GM18868 (cell line): ENCODE measurements at regions not wholly inside any gene's neighbourhood (a gene's known extent, or its start where the extent isn't known, plus 50 kb on each side); places are given as distances from the start of the nearest gene placed in this dataset.
"Not testable (repeated sequence)": the region's sequence is repeated elsewhere in the genome, so short reads cannot be mapped to it uniquely, and the experiment has no call there.

ENCODE experiments used
- ATAC-seq: cut with Tn5 transposase; IDR thresholded peaks from one replicate; pipeline ENCODE4 v1.9.1; 2021; ENCODE audit warnings: mild to moderate bottlenecking, moderate library complexity; ENCODE audit not compliant: unreplicated experiment

DNA sequence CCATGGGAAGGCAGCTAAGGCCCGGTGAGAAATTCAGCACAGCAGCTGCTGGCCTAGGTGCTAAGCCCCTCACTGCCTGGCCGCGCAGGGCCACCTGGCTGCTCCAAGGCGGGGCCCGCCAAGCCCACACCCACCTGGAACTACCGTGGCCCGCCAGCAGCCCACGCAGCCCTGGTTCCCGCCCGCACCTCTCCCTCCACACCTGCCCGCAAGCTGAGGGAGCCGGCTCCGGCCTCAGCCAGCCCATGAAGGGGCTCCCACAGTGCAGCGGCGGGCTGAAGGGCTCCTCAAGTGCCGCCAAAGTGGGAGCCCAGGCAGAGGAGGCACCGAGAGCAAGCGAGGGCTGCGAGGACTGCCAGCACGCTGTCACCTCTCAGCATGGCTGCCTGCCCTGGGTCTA lies 146.9 kb upstream of the APOOL start:
- ATAC-seq = not testable (repeated sequence)

- ATAC-seq = not testable (repeated sequence)
These were observed 144.9 kb upstream of the APOOL start for GRCh38 chrX:84858771-84859170.

GRCh38 chrX:84865113-84865512 lies 138.6 kb upstream of the APOOL start:
- ATAC-seq = no peak

DNA sequence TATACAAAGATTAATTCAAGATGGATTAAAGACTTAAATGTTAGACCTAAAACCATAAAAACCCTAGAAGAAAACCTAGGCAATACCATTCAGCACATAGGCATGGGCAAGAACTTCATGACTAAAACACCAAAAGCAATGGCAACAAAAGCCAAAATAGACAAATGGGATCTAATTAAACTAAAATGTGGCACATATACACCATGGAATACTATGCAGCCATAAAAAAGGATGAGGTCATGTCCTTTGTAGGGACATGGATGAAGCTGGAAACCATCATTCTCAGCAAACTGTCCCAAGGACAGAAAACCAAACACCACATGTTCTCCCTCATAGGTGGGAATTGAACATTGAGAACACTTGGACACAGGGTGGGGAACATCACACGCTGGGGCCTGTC lies 133.4 kb upstream of the APOOL start:
- not testable (repeated sequence) for ATAC-seq

- not testable (repeated sequence) for ATAC-seq
These were observed 131.4 kb upstream of the APOOL start for GRCh38 chrX:84872160-84872771.

- no peak for ATAC-seq
These were observed 130.5 kb upstream of the APOOL start for GRCh38 chrX:84873176-84873575.

DNA sequence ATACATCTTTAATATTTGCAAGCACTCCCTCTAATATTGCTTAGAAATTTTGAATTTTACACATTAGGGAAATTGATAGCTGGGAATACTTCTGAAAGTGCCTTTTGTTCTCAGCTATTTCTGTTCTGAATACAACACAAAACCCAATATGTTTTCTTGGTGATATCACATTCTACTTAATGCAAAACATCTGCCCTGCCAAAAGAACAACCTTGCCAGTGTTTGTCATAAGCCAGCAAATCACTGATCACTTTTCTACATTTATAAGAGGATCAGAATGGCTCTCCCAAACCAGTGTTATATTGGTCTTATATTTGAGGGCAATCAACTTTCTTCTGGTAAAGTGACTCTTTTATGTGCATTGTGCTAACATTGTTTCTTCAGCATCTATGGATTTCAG lies 126.8 kb upstream of the APOOL start:
- ATAC-seq = no peak

DNA sequence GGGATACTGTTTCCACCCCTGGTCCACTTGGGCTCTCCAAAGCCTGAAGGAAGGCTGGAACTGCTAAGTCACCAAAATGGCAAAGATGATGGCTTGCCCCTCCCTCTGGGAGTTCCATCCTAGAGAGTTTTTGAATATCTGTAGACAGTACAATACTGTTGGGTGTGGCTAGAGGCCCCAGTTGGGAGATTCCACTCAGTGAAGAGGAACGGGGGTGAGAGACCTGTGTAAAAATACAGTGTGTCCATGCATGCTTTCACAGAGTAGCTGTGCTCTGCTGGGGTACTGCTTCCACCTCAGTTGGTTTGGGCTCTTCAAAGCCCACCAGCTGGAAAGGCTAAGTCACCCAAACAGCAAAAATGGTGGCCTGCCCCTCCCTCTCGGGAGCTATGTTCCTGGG lies 109.8 kb upstream of the APOOL start:
- no peak for ATAC-seq

- ATAC-seq = no peak
These were observed 96.2 kb upstream of the APOOL start for GRCh38 chrX:84907324-84907968.

GRCh38 chrX:84909151-84909550 lies 94.5 kb upstream of the APOOL start:
- no peak for ATAC-seq

DNA sequence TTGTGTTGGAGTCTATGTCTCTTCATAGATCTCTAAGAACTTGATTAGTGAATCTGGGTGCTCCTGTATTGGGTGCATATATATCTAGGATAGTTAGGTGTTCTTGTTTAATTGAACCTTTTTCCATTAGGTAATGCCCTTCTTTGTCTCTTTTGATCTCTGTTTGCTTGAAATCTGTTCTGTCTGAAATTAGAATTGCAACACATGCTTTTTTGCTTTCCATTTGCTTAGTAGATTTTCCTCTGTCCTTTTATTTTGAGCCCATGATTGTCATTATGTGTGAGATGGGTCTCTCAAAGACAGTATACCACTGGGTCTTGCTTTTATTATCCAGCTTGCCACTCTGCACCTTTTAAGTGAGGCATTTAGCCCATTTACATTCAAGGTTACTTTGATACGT lies 79.1 kb upstream of the APOOL start:
- no peak for ATAC-seq

DNA sequence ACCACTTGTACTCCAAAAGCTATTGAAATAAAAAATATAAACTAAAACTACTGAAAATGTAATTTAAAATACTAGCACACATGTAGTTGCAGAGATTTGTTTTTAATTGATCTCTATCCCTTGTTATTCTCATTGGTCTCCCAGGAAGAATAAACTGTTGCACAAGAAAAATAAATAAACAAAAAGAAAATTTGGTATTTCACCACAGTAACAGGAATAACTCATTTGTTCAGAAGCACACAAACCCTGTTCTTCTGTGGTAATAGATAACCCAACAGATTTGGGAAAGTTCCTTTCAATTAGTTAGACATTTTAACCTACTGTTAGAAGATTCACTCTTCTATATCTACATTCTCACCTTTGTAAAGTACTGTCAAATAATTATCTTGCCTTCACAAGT lies 70.9 kb upstream of the APOOL start:
- no peak for ATAC-seq

DNA sequence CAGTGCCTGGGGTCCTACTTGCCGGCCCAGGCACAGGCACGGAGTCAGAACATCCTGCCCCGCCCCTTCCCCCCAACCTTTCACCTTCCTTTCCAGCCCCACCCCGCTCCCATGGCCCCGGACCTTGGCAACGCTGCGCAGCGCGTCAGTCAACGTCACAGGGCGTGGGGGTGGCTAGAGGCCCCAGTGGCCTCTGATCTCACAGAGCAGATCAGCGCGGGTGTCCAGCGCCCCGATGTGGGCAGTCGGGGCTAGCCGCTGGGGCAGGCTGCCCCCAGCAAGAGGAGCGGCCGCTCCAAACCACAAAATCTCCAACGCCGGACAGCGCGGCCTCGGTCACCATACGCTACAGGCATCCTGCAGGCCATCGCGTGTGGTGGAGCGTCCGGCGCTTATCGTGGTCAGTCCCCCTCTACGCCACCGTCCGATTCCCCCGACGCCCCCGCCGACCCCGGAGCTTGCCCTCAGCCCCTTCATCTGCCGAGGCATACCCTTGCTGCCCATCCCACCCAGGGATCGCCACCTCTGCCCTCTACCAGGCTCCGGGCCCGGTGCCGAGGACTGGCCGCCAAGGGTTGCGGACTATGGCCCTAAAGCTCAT lies 69.6 kb upstream of the APOOL start:
- no peak for ATAC-seq
